ENCODE measurements at regions not wholly inside any gene's neighbourhood (a gene's known extent, or its start where the extent isn't known, plus 50 kb on each side); places are given as distances from the start of the nearest gene placed in this dataset.

- Histone ChIP-seq H3K36me3 (no peaks in the 10 kb centered on the region), H3K9me3 (no peaks in the 10 kb centered on the region), H3K4me1 (no peaks in the 10 kb centered on the region), H3K27me3 (no peaks in the 10 kb centered on the region), H3K27ac (no peak overlapping the region), H3K4me3 (no peak overlapping the region)
- DNase-seq: no peak
- no peak for TF ChIP-seq POLR2A (IDR thresholded peaks at IDR 0.05)
- TF ChIP-seq, protein P1, sequence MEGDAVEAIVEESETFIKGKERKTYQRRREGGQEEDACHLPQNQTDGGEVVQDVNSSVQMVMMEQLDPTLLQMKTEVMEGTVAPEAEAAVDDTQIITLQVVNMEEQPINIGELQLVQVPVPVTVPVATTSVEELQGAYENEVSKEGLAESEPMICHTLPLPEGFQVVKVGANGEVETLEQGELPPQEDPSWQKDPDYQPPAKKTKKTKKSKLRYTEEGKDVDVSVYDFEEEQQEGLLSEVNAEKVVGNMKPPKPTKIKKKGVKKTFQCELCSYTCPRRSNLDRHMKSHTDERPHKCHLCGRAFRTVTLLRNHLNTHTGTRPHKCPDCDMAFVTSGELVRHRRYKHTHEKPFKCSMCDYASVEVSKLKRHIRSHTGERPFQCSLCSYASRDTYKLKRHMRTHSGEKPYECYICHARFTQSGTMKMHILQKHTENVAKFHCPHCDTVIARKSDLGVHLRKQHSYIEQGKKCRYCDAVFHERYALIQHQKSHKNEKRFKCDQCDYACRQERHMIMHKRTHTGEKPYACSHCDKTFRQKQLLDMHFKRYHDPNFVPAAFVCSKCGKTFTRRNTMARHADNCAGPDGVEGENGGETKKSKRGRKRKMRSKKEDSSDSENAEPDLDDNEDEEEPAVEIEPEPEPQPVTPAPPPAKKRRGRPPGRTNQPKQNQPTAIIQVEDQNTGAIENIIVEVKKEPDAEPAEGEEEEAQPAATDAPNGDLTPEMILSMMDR (IDR thresholded peaks at IDR 0.05): no peak
These were observed 109.1 kb upstream of the BCAT1 start for GRCh38 chr12:25058012-25058411.

GRCh38 chr12:25056486-25057130 is 107.7 kb upstream of the BCAT1 start:
- TF ChIP-seq, protein P1 (IDR thresholded peaks at IDR 0.05): no peak
- TF ChIP-seq POLR2A (IDR thresholded peaks at IDR 0.05): no peak
- peak overlapping the region in 1 of 4 donors; percentile 38 for H3K27ac ChIP-seq

GRCh38 chr12:25056011-25056410 is 107.1 kb upstream of the BCAT1 start:
- Histone ChIP-seq H3K27me3 (no peaks in the 10 kb centered on the region), H3K4me1 (peaks cover 0 to 3% (median 0%) of the 10 kb centered on the region in 4 donors), H3K36me3 (no peaks in the 10 kb centered on the region), H3K9me3 (no peaks in the 10 kb centered on the region), H3K27ac (peak overlapping the region in 2 of 4 donors; percentile 7 to 38), H3K4me3 (peak overlapping the region in 1 of 4 donors; percentile 17)
- no peak for DNase-seq
- TF ChIP-seq POLR2A (IDR thresholded peaks at IDR 0.05): no peak
- TF ChIP-seq, protein P1 (IDR thresholded peaks at IDR 0.05): no peak

More at GRCh38 chr12:25056486-25057130, 107.7 kb upstream of the BCAT1 start:
- no peaks in the 10 kb centered on the region for H3K27me3 ChIP-seq
- no peaks in the 10 kb centered on the region for H3K9me3 ChIP-seq
- no peak for DNase-seq
- H3K36me3 ChIP-seq: no peaks in the 10 kb centered on the region
- H3K4me1 ChIP-seq: no peaks in the 10 kb centered on the region
- H3K4me3 ChIP-seq: no peak overlapping the region

GRCh38 chr12:25054783-25055144 is 105.9 kb upstream of the BCAT1 start:
- peaks cover 0 to 5% (median 0%) of the 10 kb centered on the region in 4 donors for H3K4me1 ChIP-seq
- no peaks in the 10 kb centered on the region for H3K9me3 ChIP-seq
- no peaks in the 10 kb centered on the region for H3K27me3 ChIP-seq
- H3K27ac ChIP-seq: peak overlapping the region in 3 of 4 donors; percentile 18 to 80 (median 71)
- no peaks in the 10 kb centered on the region for H3K36me3 ChIP-seq
- TF ChIP-seq POLR2A (IDR thresholded peaks at IDR 0.05): no peak
- TF ChIP-seq, protein P1 (IDR thresholded peaks at IDR 0.05): no peak
- peak in 1 of 3 donors; percentile 44 for DNase-seq
- peak overlapping the region; percentile 17 to 48 (median 38) for H3K4me3 ChIP-seq

DNA sequence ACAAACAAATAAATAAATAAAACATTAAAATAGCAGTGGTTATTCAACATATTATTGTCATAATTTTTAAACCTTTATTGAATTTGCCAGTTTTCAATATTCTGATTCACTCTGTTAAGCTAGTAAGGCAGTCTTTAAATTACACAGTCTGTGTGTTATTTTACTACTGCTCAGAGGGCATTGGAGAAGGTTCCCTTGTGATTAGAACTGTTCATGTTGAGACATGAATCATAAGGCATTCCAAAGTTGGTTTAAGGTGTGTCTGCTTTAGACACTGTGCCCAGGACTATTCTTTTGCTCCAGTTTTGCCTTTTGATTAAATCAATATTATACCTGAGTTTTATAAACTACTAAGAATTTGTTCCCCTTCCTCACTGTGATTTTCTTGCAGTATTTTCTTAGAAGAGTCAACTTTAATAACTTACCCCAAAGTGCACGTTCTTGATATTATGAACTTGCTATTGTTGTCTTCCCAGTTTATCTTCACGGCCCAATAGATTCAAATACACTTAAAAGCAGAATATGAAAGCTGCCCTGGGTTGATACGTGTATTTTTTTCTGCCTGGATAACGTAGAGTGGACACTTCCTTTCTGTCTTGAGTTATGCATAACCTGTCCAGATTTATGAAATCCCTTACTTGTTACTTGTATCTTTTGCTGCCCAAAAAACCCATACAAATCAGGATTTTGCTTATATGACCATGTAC is 105.3 kb upstream of the BCAT1 start:
- Histone ChIP-seq H3K27ac (peak overlapping the region; percentile 17 to 80 (median 44)), H3K27me3 (no peaks in the 10 kb centered on the region), H3K36me3 (no peaks in the 10 kb centered on the region), H3K4me3 (peak overlapping the region; percentile 17 to 48 (median 38)), H3K9me3 (no peaks in the 10 kb centered on the region), H3K4me1 (peaks cover 0 to 5% (median 0%) of the 10 kb centered on the region in 4 donors)
- TF ChIP-seq POLR2A (IDR thresholded peaks at IDR 0.05): no peak
- TF ChIP-seq, protein P1 (IDR thresholded peaks at IDR 0.05): no peak
- no peak for DNase-seq
